DOHH2 (cell line): ENCODE measurements at regions not wholly inside any gene's neighbourhood (a gene's known extent, or its start where the extent isn't known, plus 50 kb on each side); places are given as distances from the start of the nearest gene placed in this dataset.
A peak's percentile ranks its signal among the peaks of the same experiment; 100 is the strongest.

Source experiments
- H3F3A ChIP-seq: fragments of 200-600 bp; sonication (generic), shearing (Covaris generic); 2 replicates; pipeline ENCODE4 v1.6.0; 2016; ENCODE audit warnings: antibody characterized with exemption, mild to moderate bottlenecking; ENCODE audit not compliant: control insufficient read depth, insufficient read depth
- H3K27ac ChIP-seq: fragments of 200-600 bp; sonication (generic); 2 replicates; pipeline ENCODE4 v1.5.1; 2014; ENCODE audit warnings: low read depth, mild to moderate bottlenecking, low read length, moderate library complexity
- H3K27me3 ChIP-seq: fragments of 200-600 bp; sonication (generic); 2 replicates; pipeline ENCODE4 v1.6.1; 2014; ENCODE audit warnings: mild to moderate bottlenecking, low read length, mixed read lengths; ENCODE audit not compliant: control insufficient read depth
- H3K36me3 ChIP-seq: fragments of 200-600 bp; sonication (generic); 2 replicates; pipeline ENCODE4 v1.6.1; 2014; ENCODE audit warnings: mild to moderate bottlenecking, low read length, moderate library complexity, mixed read lengths; ENCODE audit not compliant: control insufficient read depth
- H3K4me1 ChIP-seq: fragments of 200-600 bp; sonication (generic); 2 replicates; pipeline ENCODE4 v1.6.1; 2014; ENCODE audit warnings: mild to moderate bottlenecking, low read length, mixed read lengths; ENCODE audit not compliant: control insufficient read depth
- H3K4me2 ChIP-seq: fragments of 200-600 bp; sonication (generic); 2 replicates; pipeline ENCODE4 v1.6.0; 2014; ENCODE audit warnings: mild to moderate bottlenecking, low read length, moderate library complexity
- H3K4me3 ChIP-seq: fragments of 200-600 bp; sonication (generic); 2 replicates; pipeline ENCODE4 v1.5.1; 2014; ENCODE audit warnings: mild to moderate bottlenecking, low read length, mixed read lengths
- H3K79me2 ChIP-seq: fragments of 200-600 bp; sonication (generic); 2 replicates; pipeline ENCODE4 v1.6.1; 2014; ENCODE audit warnings: mild to moderate bottlenecking, low read length, mixed read lengths; ENCODE audit not compliant: control insufficient read depth
- H3K9me2 ChIP-seq: fragments of 200-600 bp; sonication (generic); replicated peaks from 2 replicates; pipeline ENCODE4 v1.6.1; 2014; ENCODE audit warnings: mild to moderate bottlenecking, low read length, mixed read lengths; ENCODE audit not compliant: control insufficient read depth
- H3K9me3 ChIP-seq: fragments of 200-600 bp; sonication (generic); 2 replicates; pipeline ENCODE4 v1.6.1; 2014; ENCODE audit warnings: antibody characterized with exemption, low read length, mixed read lengths; ENCODE audit not compliant: control insufficient read depth, insufficient read depth
- H4K20me1 ChIP-seq: fragments of 200-600 bp; sonication (generic); 2 replicates; pipeline ENCODE4 v1.6.0; 2014; ENCODE audit warnings: low read depth, mild to moderate bottlenecking, antibody characterized with exemption, low read length, moderate library complexity; ENCODE audit not compliant: control insufficient read depth, insufficient read depth
- CTCF ChIP-seq: fragments of 200-600 bp; sonication (generic); IDR thresholded peaks from one replicate; pipeline ENCODE4 v1.5.1; 2014; ENCODE audit warnings: antibody characterized with exemption, mild to moderate bottlenecking, low read depth, low read length; ENCODE audit not compliant: poor library complexity, severe bottlenecking
- EZH2phosphoT487 ChIP-seq: fragments of 200-600 bp; sonication (generic); IDR thresholded peaks from 2 replicates; pipeline ENCODE4 v1.6.1; 2017; ENCODE audit warnings: borderline replicate concordance, mild to moderate bottlenecking, antibody characterized with exemption, low read length, moderate library complexity, mixed read lengths

DNA sequence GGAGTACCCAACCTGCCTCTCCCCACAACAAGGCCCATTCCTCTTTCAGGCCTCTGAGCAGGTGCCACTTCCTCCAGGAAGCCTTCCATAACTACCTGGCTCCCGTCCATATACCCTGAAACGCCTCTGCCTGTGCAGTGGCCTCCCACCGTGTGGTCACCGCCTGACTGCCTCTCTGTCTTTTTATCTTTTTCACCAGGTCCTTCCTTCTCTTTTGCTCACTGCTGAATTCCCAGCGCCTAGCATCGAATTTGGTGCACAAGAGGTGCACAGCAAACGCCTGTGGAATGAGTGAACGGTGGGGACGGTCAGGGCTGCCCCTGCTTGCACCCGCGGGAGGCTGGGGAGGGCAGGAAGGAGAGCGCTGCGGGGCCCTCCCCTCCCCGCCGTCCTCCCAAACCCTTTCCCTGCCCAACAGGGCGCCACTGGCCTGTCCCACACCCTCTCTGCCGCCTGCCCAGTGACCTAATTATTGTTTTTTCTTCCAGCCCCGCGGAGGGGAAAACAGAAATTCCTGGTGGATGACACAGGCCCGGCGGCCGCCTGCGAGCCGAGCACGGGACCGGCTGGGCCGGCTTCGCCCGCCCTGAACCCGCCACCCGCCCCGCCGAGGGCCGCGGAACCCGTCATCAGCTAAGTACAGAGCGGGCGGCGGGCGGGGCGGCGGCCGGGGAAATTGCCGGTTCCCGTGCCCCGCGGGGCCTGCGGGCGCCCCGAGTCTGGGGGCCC lies 140.1 kb downstream of the SMAD6 start:
- Histone ChIP-seq H3K4me3 (peak overlapping the region; percentile 24; the same call in 1 of the 2 replicates), H3K9me3 (no peaks in the 10 kb centered on the region)

GRCh38 chr15:66842710-66843441 lies 140.8 kb downstream of the SMAD6 start:
- no peaks in the 10 kb centered on the region for H4K20me1 ChIP-seq
- peaks cover 44% of the 10 kb centered on the region for H3K27me3 ChIP-seq
- no peaks in the 10 kb centered on the region for H3K36me3 ChIP-seq
- peak overlapping the region; percentile 42; the same call in 1 of the 2 replicates for H3K4me2 ChIP-seq
- peaks cover 8% of the 10 kb centered on the region for H3K4me1 ChIP-seq
- TF ChIP-seq EZH2phosphoT487 (peak; percentile 97; the same call in 1 of the 2 replicates), CTCF (no peak)
- no peaks in the 10 kb centered on the region for H3F3A ChIP-seq
- no peaks in the 10 kb centered on the region for H3K79me2 ChIP-seq
- no peak overlapping the region for H3K4me3 ChIP-seq
- H3K27ac ChIP-seq, result no peak overlapping the region
- H3K9me2 ChIP-seq, result no peaks in the 10 kb centered on the region
- no peaks in the 10 kb centered on the region for H3K9me3 ChIP-seq

More for the DNA sequence above, 140.1 kb downstream of the SMAD6 start:
- Histone ChIP-seq H4K20me1 (no peaks in the 10 kb centered on the region), H3K4me1 (peaks cover 8% of the 10 kb centered on the region), H3K9me2 (no peaks in the 10 kb centered on the region), H3K36me3 (no peaks in the 10 kb centered on the region), H3K4me2 (peak overlapping the region; percentile 47), H3K79me2 (no peaks in the 10 kb centered on the region), H3K27ac (no peak overlapping the region), H3F3A (no peaks in the 10 kb centered on the region), H3K27me3 (peaks cover 44% of the 10 kb centered on the region)
- TF ChIP-seq CTCF (no peak), EZH2phosphoT487 (peak; percentile 88; the same call in 1 of the 2 replicates)

GRCh38 chr15:66843581-66843980 lies 141.5 kb downstream of the SMAD6 start:
- H3F3A ChIP-seq, result no peaks in the 10 kb centered on the region
- H3K9me2 ChIP-seq, result no peaks in the 10 kb centered on the region
- no peaks in the 10 kb centered on the region for H4K20me1 ChIP-seq
- no peak for TF ChIP-seq EZH2phosphoT487
- TF ChIP-seq CTCF, result no peak
- H3K27me3 ChIP-seq, result peaks cover 44% of the 10 kb centered on the region
- H3K36me3 ChIP-seq, result no peaks in the 10 kb centered on the region
- H3K4me3 ChIP-seq, result no peak overlapping the region
- H3K27ac ChIP-seq, result no peak overlapping the region
- no peaks in the 10 kb centered on the region for H3K9me3 ChIP-seq
- peaks cover 8% of the 10 kb centered on the region for H3K4me1 ChIP-seq
- H3K79me2 ChIP-seq, result no peaks in the 10 kb centered on the region
- H3K4me2 ChIP-seq, result no peak overlapping the region
